WTC11 (cell line): ENCODE measurements at regions not wholly inside any gene's neighbourhood (a gene's known extent, or its start where the extent isn't known, plus 50 kb on each side); places are given as distances from the start of the nearest gene placed in this dataset.

Source experiments
- ATAC-seq: fragments of 200-7000 bp; cut with Tn5 transposase; 2 replicates; pipeline ENCODE4 v1.10.0; 2021; ENCODE audit warnings: mild to moderate bottlenecking, moderate library complexity
- CTCF ChIA-PET: fragments of 300-600 bp; sonication (Branson Sonifier 250); formaldehyde crosslinking; loops from one replicate; lab custom pipeline; 2021; ENCODE audit warnings: antibody characterized with exemption; lab: Charles Lee
- POLR2A ChIA-PET: fragments of 350-600 bp; sonication (Branson Sonifier 250); formaldehyde crosslinking; loops from one replicate; lab custom pipeline; 2021; ENCODE audit warnings: antibody characterized with exemption; lab: Charles Lee
- DNase-seq: peaks from one replicate; pipeline ENCODE4 v3.0.0; 2021; ENCODE audit warnings: low spot score
- H3K27ac Mint-ChIP-seq: 2 replicates; pipeline ENCODE4 v1.8.0; 2021; ENCODE audit warnings: mixed read lengths
- H3K27me3 Mint-ChIP-seq: 2 replicates; pipeline ENCODE4 v1.8.0; 2021; ENCODE audit warnings: low read depth, mild to moderate bottlenecking, moderate library complexity, mixed read lengths
- H3K36me3 Mint-ChIP-seq: 2 replicates; pipeline ENCODE4 v1.8.0; 2021; ENCODE audit warnings: mixed read lengths
- H3K4me1 Mint-ChIP-seq: 2 replicates; pipeline ENCODE4 v1.8.0; 2022; ENCODE audit warnings: mixed read lengths
- H3K4me3 Mint-ChIP-seq: 2 replicates; pipeline ENCODE4 v1.8.0; 2021; ENCODE audit warnings: mild to moderate bottlenecking, moderate library complexity, mixed read lengths
- H3K9me3 Mint-ChIP-seq: 2 replicates; pipeline ENCODE4 v1.8.0; 2021; ENCODE audit warnings: mixed read lengths
- AR ChIP-seq: fragments of 250-450 bp; sonication (Bioruptor Pico); IDR thresholded peaks from 2 replicates; pipeline ENCODE4 v1.9.0; 2021; ENCODE audit warnings: mild to moderate bottlenecking
- ATF6 ChIP-seq: sonication (generic); formaldehyde crosslinking; IDR thresholded peaks from 2 replicates; pipeline ENCODE4 v1.8.1; 2023; ENCODE audit warnings: mild to moderate bottlenecking, missing genetic modification reagents
- CREB1 ChIP-seq: sonication (generic); formaldehyde crosslinking; IDR thresholded peaks from 2 replicates; pipeline ENCODE4 v1.8.0; 2023; ENCODE audit warnings: mild to moderate bottlenecking, missing genetic modification reagents
- ETV6 ChIP-seq: sonication (generic); formaldehyde crosslinking; IDR thresholded peaks from 2 replicates; pipeline ENCODE4 v1.8.1; 2022; ENCODE audit warnings: mild to moderate bottlenecking, missing genetic modification reagents
- FOXP1 ChIP-seq: sonication (generic); formaldehyde crosslinking; IDR thresholded peaks from 2 replicates; pipeline ENCODE4 v1.8.0; 2022; ENCODE audit warnings: missing genetic modification reagents, mild to moderate bottlenecking, moderate library complexity, borderline replicate concordance
- HMGA2 ChIP-seq: fragments of 250-450 bp; sonication (Bioruptor Pico); IDR thresholded peaks from 2 replicates; pipeline ENCODE4 v1.4.0; 2021; ENCODE audit warnings: mild to moderate bottlenecking, moderate library complexity
- HMGXB4 ChIP-seq: sonication (generic); formaldehyde crosslinking; IDR thresholded peaks from 2 replicates; pipeline ENCODE4 v1.8.1; 2023; ENCODE audit warnings: mild to moderate bottlenecking, moderate library complexity, missing genetic modification reagents
- IRF2 ChIP-seq: sonication (generic); formaldehyde crosslinking; IDR thresholded peaks from 2 replicates; pipeline ENCODE4 v1.8.0; 2022; ENCODE audit warnings: low read depth, missing genetic modification reagents, borderline replicate concordance
- KAT7 ChIP-seq: sonication (generic); formaldehyde crosslinking; IDR thresholded peaks from 2 replicates; pipeline ENCODE4 v1.8.1; 2023; ENCODE audit warnings: missing genetic modification reagents, mild to moderate bottlenecking, borderline replicate concordance
- MYBL2 ChIP-seq: sonication (generic); formaldehyde crosslinking; IDR thresholded peaks from 2 replicates; pipeline ENCODE4 v1.8.1; 2023; ENCODE audit warnings: mild to moderate bottlenecking, moderate library complexity, missing genetic modification reagents
- NR1H2 ChIP-seq: sonication (generic); formaldehyde crosslinking; IDR thresholded peaks from 2 replicates; pipeline ENCODE4 v1.9.0; 2021; ENCODE audit warnings: mild to moderate bottlenecking, moderate library complexity, missing genetic modification reagents
- OVOL2 ChIP-seq: fragments of 250-450 bp; sonication (Bioruptor Pico); IDR thresholded peaks from 2 replicates; pipeline ENCODE4 v1.9.0; 2021; ENCODE audit warnings: mild to moderate bottlenecking, borderline replicate concordance
- SOX15 ChIP-seq: fragments of 250-450 bp; sonication (Bioruptor Pico); IDR thresholded peaks from 2 replicates; pipeline ENCODE4 v1.9.0; 2021; ENCODE audit warnings: mild to moderate bottlenecking
- SP1 ChIP-seq: sonication (generic); formaldehyde crosslinking; conservative IDR thresholded peaks from 2 replicates; pipeline ENCODE4 v1.8.1; 2022; ENCODE audit warnings: missing genetic modification reagents
- TEAD1 ChIP-seq: sonication (generic); formaldehyde crosslinking; IDR thresholded peaks from 2 replicates; pipeline ENCODE4 v1.8.0; 2022; ENCODE audit warnings: mild to moderate bottlenecking, missing genetic modification reagents
- TEAD4 ChIP-seq: sonication (generic); formaldehyde crosslinking; IDR thresholded peaks from 2 replicates; pipeline ENCODE4 v1.8.0; 2022; ENCODE audit warnings: mild to moderate bottlenecking, missing genetic modification reagents
- TP53 ChIP-seq: sonication (generic); formaldehyde crosslinking; IDR thresholded peaks from 2 replicates; pipeline ENCODE4 v1.8.1; 2023; ENCODE audit warnings: mild to moderate bottlenecking, missing genetic modification reagents
- ZNF219 ChIP-seq: sonication (generic); formaldehyde crosslinking; IDR thresholded peaks from 2 replicates; pipeline ENCODE4 v1.8.0; 2023; ENCODE audit warnings: missing genetic modification reagents, mild to moderate bottlenecking, borderline replicate concordance
- ZNF396 ChIP-seq: fragments of 250-450 bp; sonication (Bioruptor Pico); IDR thresholded peaks from 2 replicates; pipeline ENCODE4 v1.8.0; 2021; ENCODE audit warnings: mild to moderate bottlenecking, moderate library complexity, borderline replicate concordance
- ZNF416 ChIP-seq: fragments of 250-450 bp; sonication (Bioruptor Pico); IDR thresholded peaks from 2 replicates; pipeline ENCODE4 v1.9.0; 2021; ENCODE audit warnings: mild to moderate bottlenecking, inconsistent platforms
- ZNF425 ChIP-seq: fragments of 250-450 bp; sonication (Bioruptor Pico); conservative IDR thresholded peaks from 2 replicates; pipeline ENCODE4 v1.9.0; 2021; ENCODE audit warnings: mild to moderate bottlenecking
- ZNF671 ChIP-seq: fragments of 250-450 bp; sonication (Bioruptor Pico); IDR thresholded peaks from 2 replicates; pipeline ENCODE4 v1.8.0; 2021; ENCODE audit warnings: mild to moderate bottlenecking
- TF ChIP-seq, protein P1 (sequence below): sonication (generic); formaldehyde crosslinking; IDR thresholded peaks from 2 replicates; pipeline ENCODE4 v1.8.0; 2023; ENCODE audit warnings: mild to moderate bottlenecking, missing genetic modification reagents
- TF ChIP-seq, protein P2 (sequence below): sonication (generic); formaldehyde crosslinking; IDR thresholded peaks from 2 replicates; pipeline ENCODE4 v1.8.1; 2022; ENCODE audit warnings: mild to moderate bottlenecking, missing genetic modification reagents, moderate library complexity, borderline replicate concordance

DNA sequence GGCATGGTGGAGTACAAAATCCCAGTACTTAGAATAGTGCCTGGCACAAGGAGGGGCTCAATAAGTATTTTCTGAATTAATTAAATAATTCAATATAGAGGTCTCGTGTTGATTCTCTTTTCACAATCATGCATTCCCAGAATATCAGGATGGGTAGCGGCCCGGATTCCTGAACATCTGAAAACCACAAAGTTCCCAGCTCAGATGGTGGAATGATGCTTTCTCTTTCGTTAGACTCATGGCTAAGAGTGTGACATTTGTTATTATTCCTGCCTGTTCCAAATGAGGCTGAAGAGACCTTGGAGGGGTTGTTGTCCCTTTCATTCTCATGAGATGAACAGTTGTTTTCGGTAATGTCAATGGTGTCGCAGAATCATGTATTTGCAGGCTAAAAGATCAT, 95.4 kb upstream of the LIFR start (continued):
- no peak for TF ChIP-seq OVOL2
- TF ChIP-seq, all 79 proteins: peak for 0

DNA sequence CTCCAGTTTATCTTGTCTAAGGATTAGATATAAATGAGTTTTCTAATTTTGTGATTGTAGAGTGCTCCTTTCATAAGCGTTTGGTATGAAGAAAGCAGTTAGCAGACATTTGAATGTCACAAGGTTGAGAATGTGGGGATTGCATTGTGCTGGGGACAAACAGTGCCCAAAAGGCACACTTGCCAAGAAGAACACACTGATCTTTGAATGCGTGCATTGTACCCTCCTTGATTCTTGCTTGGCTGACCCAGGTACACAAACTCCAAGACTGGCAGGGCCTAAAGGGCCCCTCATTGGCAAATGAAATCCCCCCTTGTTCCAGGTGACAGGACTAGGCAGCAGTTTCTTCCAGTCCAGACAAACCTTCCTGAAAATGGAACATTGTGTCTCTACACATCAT, 96.9 kb upstream of the LIFR start:
- Mint-ChIP-seq H3K27ac (no peak overlapping the region), H3K27me3 (no peaks in the 10 kb centered on the region), H3K9me3 (peaks cover 5% of the 10 kb centered on the region; the same call in 1 of the 2 replicates), H3K4me3 (no peak overlapping the region)
- CTCF ChIA-PET, result no interaction called here
- no peak for TF ChIP-seq MYBL2
- no peak for TF ChIP-seq IRF2
- no peak for TF ChIP-seq TEAD1 (CRISPR knock-in tag)
- TF ChIP-seq, protein P1, sequence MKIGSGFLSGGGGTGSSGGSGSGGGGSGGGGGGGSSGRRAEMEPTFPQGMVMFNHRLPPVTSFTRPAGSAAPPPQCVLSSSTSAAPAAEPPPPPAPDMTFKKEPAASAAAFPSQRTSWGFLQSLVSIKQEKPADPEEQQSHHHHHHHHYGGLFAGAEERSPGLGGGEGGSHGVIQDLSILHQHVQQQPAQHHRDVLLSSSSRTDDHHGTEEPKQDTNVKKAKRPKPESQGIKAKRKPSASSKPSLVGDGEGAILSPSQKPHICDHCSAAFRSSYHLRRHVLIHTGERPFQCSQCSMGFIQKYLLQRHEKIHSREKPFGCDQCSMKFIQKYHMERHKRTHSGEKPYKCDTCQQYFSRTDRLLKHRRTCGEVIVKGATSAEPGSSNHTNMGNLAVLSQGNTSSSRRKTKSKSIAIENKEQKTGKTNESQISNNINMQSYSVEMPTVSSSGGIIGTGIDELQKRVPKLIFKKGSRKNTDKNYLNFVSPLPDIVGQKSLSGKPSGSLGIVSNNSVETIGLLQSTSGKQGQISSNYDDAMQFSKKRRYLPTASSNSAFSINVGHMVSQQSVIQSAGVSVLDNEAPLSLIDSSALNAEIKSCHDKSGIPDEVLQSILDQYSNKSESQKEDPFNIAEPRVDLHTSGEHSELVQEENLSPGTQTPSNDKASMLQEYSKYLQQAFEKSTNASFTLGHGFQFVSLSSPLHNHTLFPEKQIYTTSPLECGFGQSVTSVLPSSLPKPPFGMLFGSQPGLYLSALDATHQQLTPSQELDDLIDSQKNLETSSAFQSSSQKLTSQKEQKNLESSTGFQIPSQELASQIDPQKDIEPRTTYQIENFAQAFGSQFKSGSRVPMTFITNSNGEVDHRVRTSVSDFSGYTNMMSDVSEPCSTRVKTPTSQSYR (CRISPR knock-in tag), result no peak
- no peak for TF ChIP-seq ZNF416 (CRISPR knock-in tag)
- TF ChIP-seq NR1H2 (CRISPR knock-in tag), result no peak
- no peak for TF ChIP-seq CREB1 (CRISPR knock-in tag)
- no peak for TF ChIP-seq AR (CRISPR knock-in tag)
- TF ChIP-seq HMGA2 (CRISPR knock-in tag), result no peak
- no peak for TF ChIP-seq ETV6 (CRISPR knock-in tag)
- no peak for TF ChIP-seq TEAD4 (CRISPR knock-in tag)
- TF ChIP-seq, all 79 proteins: peak for 0
- DNase-seq (no peak), ATAC-seq (no peak)
- Mint-ChIP-seq H3K36me3 (no peaks in the 10 kb centered on the region), H3K4me1 (peaks cover 26% of the 10 kb centered on the region)
- POLR2A ChIA-PET, result no interaction called here

DNA sequence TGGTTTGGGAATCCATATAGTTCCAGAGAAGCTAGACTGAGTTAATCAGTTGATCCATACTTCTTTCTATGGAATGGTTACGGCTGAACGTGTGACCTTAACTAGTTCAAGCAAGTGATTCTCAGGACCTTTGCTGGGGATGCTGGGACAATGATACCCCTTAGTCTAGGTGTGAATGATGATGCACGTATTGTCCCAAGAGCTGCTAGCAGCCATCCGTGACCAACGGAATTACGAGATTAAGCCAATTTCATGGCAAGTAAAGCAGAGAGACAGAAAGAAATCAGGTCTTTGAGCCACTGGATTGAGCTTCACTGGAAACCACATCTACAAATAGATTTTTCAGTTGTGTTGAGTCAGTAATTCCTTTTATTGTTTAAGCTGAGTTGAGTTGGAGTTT, 99.2 kb upstream of the LIFR start:
- ChIA-PET CTCF (interaction anchor here (0.6 kb wide), 1 partner anchor 820 kb away, joined by 4 read pairs; no protein-coding TSS in a partner anchor), POLR2A (no interaction called here)
- H3K9me3 Mint-ChIP-seq, result no peaks in the 10 kb centered on the region
- ATAC-seq (no peak), DNase-seq (no peak)
- H3K36me3 Mint-ChIP-seq, result no peaks in the 10 kb centered on the region
- H3K27me3 Mint-ChIP-seq, result no peaks in the 10 kb centered on the region
- H3K4me1 Mint-ChIP-seq, result peaks cover 26% of the 10 kb centered on the region
- H3K27ac Mint-ChIP-seq, result no peak overlapping the region
- TF ChIP-seq ZNF425 (CRISPR knock-in tag) (no peak), HMGXB4 (CRISPR knock-in tag) (no peak), ZNF219 (CRISPR knock-in tag) (no peak), SP1 (CRISPR knock-in tag) (no peak), KAT7 (CRISPR knock-in tag) (no peak), FOXP1 (no peak), ZNF671 (CRISPR knock-in tag) (no peak), ZNF396 (CRISPR knock-in tag) (no peak), TP53 (no peak), ATF6 (CRISPR knock-in tag) (no peak), SOX15 (no peak)
- TF ChIP-seq, protein P2, sequence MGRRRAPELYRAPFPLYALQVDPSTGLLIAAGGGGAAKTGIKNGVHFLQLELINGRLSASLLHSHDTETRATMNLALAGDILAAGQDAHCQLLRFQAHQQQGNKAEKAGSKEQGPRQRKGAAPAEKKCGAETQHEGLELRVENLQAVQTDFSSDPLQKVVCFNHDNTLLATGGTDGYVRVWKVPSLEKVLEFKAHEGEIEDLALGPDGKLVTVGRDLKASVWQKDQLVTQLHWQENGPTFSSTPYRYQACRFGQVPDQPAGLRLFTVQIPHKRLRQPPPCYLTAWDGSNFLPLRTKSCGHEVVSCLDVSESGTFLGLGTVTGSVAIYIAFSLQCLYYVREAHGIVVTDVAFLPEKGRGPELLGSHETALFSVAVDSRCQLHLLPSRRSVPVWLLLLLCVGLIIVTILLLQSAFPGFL (CRISPR knock-in tag), result no peak
- no peak overlapping the region for H3K4me3 Mint-ChIP-seq
